Liver (tissue), 3 donors: ENCODE measurements at regions not wholly inside any gene's neighbourhood (a gene's known extent, or its start where the extent isn't known, plus 50 kb on each side); places are given as distances from the start of the nearest gene placed in this dataset.

Source experiments
- EGR1 ChIP-seq, 2 donors: IDR thresholded peaks; 2 replicates each; pipeline ENCODE4 v1.6.1; 2016 to 2018; ENCODE audit warnings: antibody characterized with exemption in 2 of 2, low read depth in 2 of 2
- FOXA1 ChIP-seq: IDR thresholded peaks from 2 replicates; pipeline ENCODE4 v1.6.1; 2016; ENCODE audit warnings: antibody characterized with exemption
- JUND ChIP-seq, 2 donors: IDR thresholded peaks; 2 replicates each; pipeline ENCODE4 v1.6.1; 2016; ENCODE audit warnings: antibody characterized with exemption in 2 of 2
- RAD21 ChIP-seq, 2 donors: IDR thresholded peaks; 2 replicates each; pipeline ENCODE4 v1.6.1; 2016; ENCODE audit warnings: antibody characterized with exemption in 2 of 2, mild to moderate bottlenecking in 2 of 2
- TAF1 ChIP-seq: conservative IDR thresholded peaks from 2 replicates; pipeline ENCODE4 v1.6.1; 2016; ENCODE audit warnings: antibody characterized with exemption, mild to moderate bottlenecking
- YY1 ChIP-seq: IDR thresholded peaks from 2 replicates; pipeline ENCODE4 v1.6.1; 2016; ENCODE audit warnings: antibody characterized with exemption, mild to moderate bottlenecking
- TF ChIP-seq, protein P1 (sequence below): fragments of 150-350 bp; IDR thresholded peaks from 2 replicates; pipeline ENCODE4 v1.5.1; 2017; ENCODE audit warnings: improper control_type of control experiment, low read depth, low read length; ENCODE audit not compliant: missing input control
- TF ChIP-seq, protein P2 (sequence below): IDR thresholded peaks from 2 replicates; pipeline ENCODE4 v1.6.1; 2016; ENCODE audit warnings: antibody characterized with exemption, mild to moderate bottlenecking
- TF ChIP-seq, protein P3 (sequence below): IDR thresholded peaks from 2 replicates; pipeline ENCODE4 v1.6.1; 2016; ENCODE audit warnings: antibody characterized with exemption
- TF ChIP-seq, protein P4 (sequence below): IDR thresholded peaks from 2 replicates; pipeline ENCODE4 v1.6.1; 2016; ENCODE audit warnings: antibody characterized with exemption
- TF ChIP-seq, protein P5 (sequence below): IDR thresholded peaks from 2 replicates; pipeline ENCODE4 v1.6.1; 2016; ENCODE audit warnings: antibody characterized with exemption
- donor health status: healthy.
- donor health status: healthy.

DNA sequence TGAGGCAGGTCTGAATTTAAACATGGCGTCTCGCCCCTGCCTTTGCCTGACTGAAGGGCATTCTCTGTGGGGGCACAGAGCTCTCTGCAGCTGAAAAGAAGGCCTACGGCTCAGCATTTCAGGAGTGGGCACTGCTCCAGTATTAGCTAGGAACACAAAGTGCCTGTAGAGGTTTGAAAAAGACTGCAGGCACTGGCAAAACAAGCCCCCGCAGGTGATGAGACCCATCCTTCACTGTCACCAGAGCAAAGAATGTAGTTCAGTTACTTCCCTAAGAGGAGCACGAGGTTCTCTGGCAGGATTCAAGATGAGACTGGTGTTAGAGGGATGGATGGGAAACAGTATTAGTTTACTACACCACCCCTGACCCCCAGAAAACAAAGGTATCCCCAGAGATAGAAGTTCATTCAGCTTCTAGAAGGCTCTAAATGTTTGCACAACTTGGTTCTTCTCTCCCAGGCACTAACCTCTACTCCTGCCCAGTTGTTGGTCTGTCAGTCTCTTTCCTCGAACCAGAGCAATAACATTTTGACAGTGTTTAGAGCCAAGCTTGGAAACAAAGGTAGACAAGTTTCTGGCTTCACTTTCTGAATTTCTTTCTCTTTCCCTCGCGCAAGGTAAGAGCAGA is 101.9 kb upstream of the KCNE2 start:
- TF ChIP-seq, protein P1, sequence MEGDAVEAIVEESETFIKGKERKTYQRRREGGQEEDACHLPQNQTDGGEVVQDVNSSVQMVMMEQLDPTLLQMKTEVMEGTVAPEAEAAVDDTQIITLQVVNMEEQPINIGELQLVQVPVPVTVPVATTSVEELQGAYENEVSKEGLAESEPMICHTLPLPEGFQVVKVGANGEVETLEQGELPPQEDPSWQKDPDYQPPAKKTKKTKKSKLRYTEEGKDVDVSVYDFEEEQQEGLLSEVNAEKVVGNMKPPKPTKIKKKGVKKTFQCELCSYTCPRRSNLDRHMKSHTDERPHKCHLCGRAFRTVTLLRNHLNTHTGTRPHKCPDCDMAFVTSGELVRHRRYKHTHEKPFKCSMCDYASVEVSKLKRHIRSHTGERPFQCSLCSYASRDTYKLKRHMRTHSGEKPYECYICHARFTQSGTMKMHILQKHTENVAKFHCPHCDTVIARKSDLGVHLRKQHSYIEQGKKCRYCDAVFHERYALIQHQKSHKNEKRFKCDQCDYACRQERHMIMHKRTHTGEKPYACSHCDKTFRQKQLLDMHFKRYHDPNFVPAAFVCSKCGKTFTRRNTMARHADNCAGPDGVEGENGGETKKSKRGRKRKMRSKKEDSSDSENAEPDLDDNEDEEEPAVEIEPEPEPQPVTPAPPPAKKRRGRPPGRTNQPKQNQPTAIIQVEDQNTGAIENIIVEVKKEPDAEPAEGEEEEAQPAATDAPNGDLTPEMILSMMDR, result no peak
- TF ChIP-seq TAF1 (no peak), FOXA1 (no peak), YY1 (no peak), JUND (IDR thresholded peaks at IDR 0.05) (no peak), RAD21 (IDR thresholded peaks at IDR 0.05) (no peak), EGR1 (IDR thresholded peaks at IDR 0.05; ENCODE audit: low read depth in 2 of 2) (no peak)
- TF ChIP-seq, protein P2, sequence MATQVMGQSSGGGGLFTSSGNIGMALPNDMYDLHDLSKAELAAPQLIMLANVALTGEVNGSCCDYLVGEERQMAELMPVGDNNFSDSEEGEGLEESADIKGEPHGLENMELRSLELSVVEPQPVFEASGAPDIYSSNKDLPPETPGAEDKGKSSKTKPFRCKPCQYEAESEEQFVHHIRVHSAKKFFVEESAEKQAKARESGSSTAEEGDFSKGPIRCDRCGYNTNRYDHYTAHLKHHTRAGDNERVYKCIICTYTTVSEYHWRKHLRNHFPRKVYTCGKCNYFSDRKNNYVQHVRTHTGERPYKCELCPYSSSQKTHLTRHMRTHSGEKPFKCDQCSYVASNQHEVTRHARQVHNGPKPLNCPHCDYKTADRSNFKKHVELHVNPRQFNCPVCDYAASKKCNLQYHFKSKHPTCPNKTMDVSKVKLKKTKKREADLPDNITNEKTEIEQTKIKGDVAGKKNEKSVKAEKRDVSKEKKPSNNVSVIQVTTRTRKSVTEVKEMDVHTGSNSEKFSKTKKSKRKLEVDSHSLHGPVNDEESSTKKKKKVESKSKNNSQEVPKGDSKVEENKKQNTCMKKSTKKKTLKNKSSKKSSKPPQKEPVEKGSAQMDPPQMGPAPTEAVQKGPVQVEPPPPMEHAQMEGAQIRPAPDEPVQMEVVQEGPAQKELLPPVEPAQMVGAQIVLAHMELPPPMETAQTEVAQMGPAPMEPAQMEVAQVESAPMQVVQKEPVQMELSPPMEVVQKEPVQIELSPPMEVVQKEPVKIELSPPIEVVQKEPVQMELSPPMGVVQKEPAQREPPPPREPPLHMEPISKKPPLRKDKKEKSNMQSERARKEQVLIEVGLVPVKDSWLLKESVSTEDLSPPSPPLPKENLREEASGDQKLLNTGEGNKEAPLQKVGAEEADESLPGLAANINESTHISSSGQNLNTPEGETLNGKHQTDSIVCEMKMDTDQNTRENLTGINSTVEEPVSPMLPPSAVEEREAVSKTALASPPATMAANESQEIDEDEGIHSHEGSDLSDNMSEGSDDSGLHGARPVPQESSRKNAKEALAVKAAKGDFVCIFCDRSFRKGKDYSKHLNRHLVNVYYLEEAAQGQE, result no peak
- TF ChIP-seq, protein P3, sequence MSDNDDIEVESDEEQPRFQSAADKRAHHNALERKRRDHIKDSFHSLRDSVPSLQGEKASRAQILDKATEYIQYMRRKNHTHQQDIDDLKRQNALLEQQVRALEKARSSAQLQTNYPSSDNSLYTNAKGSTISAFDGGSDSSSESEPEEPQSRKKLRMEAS, result no peak
- TF ChIP-seq, protein P4, sequence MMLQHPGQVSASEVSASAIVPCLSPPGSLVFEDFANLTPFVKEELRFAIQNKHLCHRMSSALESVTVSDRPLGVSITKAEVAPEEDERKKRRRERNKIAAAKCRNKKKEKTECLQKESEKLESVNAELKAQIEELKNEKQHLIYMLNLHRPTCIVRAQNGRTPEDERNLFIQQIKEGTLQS, result no peak
- TF ChIP-seq, protein P5, sequence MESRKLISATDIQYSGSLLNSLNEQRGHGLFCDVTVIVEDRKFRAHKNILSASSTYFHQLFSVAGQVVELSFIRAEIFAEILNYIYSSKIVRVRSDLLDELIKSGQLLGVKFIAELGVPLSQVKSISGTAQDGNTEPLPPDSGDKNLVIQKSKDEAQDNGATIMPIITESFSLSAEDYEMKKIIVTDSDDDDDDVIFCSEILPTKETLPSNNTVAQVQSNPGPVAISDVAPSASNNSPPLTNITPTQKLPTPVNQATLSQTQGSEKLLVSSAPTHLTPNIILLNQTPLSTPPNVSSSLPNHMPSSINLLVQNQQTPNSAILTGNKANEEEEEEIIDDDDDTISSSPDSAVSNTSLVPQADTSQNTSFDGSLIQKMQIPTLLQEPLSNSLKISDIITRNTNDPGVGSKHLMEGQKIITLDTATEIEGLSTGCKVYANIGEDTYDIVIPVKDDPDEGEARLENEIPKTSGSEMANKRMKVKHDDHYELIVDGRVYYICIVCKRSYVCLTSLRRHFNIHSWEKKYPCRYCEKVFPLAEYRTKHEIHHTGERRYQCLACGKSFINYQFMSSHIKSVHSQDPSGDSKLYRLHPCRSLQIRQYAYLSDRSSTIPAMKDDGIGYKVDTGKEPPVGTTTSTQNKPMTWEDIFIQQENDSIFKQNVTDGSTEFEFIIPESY, result no peak
